ENCODE measurements at regions not wholly inside any gene's neighbourhood (a gene's known extent, or its start where the extent isn't known, plus 50 kb on each side); places are given as distances from the start of the nearest gene placed in this dataset.

DNA sequence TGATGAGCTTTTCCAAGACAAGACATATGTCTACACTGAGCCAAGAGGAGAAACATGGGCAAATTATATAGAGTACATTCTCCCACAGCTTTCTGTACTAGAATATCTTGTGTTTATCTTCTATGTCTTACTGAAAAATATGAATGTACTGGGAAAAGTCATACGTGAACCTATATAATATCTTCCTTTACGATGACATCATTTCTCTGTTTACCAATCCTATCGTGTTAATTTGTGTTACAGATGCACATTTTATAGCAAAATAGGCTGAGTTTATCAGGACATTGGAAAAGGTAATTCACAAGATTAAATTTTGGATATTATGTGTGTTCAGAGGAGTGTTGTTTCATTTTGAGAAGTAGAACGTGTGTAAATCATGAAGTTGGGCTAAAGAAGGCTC lies 452.5 kb upstream of the THRB start:
- no peaks in the 10 kb centered on the region for H3K4me1 ChIP-seq
- no peak for DNase-seq (ENCODE audit: extremely low spot score in 2 of 2)
- TF ChIP-seq POLR2A (IDR thresholded peaks at IDR 0.05) (no peak), POLR2AphosphoS5 (IDR thresholded peaks at IDR 0.05; ENCODE audit: insufficient read depth in 1 of 2, low read depth in 1 of 2) (no peak), CTCF (IDR thresholded peaks at IDR 0.05) (no peak)
- no peak overlapping the region for H3K27ac ChIP-seq
- H3K4me3 ChIP-seq, result no peak overlapping the region
- H3K9me3 ChIP-seq, result no peaks in the 10 kb centered on the region
- intact Hi-C loops (cut with DNase I), result no loop called here
- H3K36me3 ChIP-seq, result no peaks in the 10 kb centered on the region
- H3K27me3 ChIP-seq, result no peaks in the 10 kb centered on the region

DNA sequence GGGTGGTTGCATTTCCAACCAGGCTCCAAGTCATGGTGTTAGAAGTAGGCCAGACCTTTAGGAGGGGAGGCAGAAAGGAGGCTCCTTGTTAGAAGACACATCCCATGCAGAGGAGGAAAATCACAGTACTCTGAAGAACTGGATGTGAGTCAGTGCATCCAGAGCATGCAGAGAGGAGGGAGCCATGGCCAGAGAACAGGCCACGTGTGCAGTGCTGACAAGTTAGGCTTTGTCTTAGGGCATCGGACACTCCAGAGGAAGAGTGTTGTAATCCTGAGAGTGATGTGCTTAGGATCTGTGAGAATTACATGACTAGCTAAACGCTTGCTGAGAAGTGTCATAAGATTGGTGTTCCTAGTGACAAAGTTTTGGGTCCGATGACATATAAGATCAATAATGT lies 456.5 kb upstream of the THRB start:
- DNase-seq (ENCODE audit: extremely low spot score in 2 of 2), result no peak
- no peaks in the 10 kb centered on the region for H3K27me3 ChIP-seq
- intact Hi-C loops (cut with DNase I), result no loop called here
- no peaks in the 10 kb centered on the region for H3K36me3 ChIP-seq
- H3K4me1 ChIP-seq, result no peaks in the 10 kb centered on the region
- TF ChIP-seq POLR2A (IDR thresholded peaks at IDR 0.05) (no peak), CTCF (IDR thresholded peaks at IDR 0.05) (no peak), POLR2AphosphoS5 (IDR thresholded peaks at IDR 0.05; ENCODE audit: insufficient read depth in 1 of 2, low read depth in 1 of 2) (no peak)
- H3K9me3 ChIP-seq, result no peaks in the 10 kb centered on the region
- no peak overlapping the region for H3K4me3 ChIP-seq
- no peak overlapping the region for H3K27ac ChIP-seq

- intact Hi-C loops (cut with DNase I), result no loop called here
- no peak overlapping the region for H3K27ac ChIP-seq
- no peak for DNase-seq (ENCODE audit: extremely low spot score in 2 of 2)
- TF ChIP-seq POLR2AphosphoS5 (IDR thresholded peaks at IDR 0.05; ENCODE audit: insufficient read depth in 1 of 2, low read depth in 1 of 2) (no peak), POLR2A (IDR thresholded peaks at IDR 0.05) (no peak), CTCF (IDR thresholded peaks at IDR 0.05) (no peak)
- no peaks in the 10 kb centered on the region for H3K9me3 ChIP-seq
- H3K4me3 ChIP-seq, result no peak overlapping the region
- no peaks in the 10 kb centered on the region for H3K27me3 ChIP-seq
- H3K4me1 ChIP-seq, result no peaks in the 10 kb centered on the region
- H3K36me3 ChIP-seq, result no peaks in the 10 kb centered on the region
These were observed 457.7 kb upstream of the THRB start for GRCh38 chr3:24952388-24952787.

DNA sequence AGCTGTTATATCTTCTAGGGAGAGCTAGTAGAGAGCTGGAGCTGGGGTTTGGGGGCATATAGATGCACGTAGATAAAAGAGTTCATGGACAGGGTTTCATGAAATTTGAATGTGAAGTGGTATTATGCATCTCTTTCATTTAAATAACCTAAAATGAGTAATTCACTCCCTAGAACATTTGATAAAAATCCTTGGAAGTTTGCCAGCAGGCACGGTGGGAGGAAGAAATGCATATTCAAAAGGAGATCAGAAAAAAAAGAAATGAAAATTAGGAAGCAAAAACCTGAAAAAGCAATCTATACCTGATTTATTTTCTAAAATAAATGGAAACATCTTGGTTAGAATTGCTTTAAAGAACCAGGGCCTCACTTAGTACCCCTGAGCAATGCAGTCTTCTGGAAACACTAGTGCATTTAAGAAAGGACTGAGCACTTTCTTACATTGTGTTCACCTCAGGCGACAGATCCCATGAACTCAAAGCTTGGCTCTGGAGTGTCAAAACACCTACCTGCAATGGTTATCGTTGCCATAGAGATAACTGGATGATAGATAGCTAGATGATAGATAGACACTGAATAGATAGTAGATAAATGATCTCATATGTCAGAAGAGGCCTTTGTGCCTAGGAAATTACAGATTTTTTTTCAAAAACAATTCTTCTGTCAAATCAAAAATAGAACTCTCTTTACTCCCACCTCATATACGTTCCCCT lies 458.6 kb upstream of the THRB start:
- Histone ChIP-seq H3K27ac (no peak overlapping the region), H3K9me3 (no peaks in the 10 kb centered on the region), H3K27me3 (no peaks in the 10 kb centered on the region), H3K36me3 (no peaks in the 10 kb centered on the region), H3K4me1 (no peaks in the 10 kb centered on the region), H3K4me3 (no peak overlapping the region)
- intact Hi-C loops (cut with DNase I), result no loop called here
- DNase-seq (ENCODE audit: extremely low spot score in 2 of 2), result no peak
- TF ChIP-seq CTCF (IDR thresholded peaks at IDR 0.05), result no peak
- TF ChIP-seq POLR2A (IDR thresholded peaks at IDR 0.05), result no peak
- no peak for TF ChIP-seq POLR2AphosphoS5 (IDR thresholded peaks at IDR 0.05; ENCODE audit: insufficient read depth in 1 of 2, low read depth in 1 of 2)

GRCh38 chr3:24956613-24957012 lies 462.0 kb upstream of the THRB start:
- H3K36me3 ChIP-seq, result no peaks in the 10 kb centered on the region
- H3K9me3 ChIP-seq, result no peaks in the 10 kb centered on the region
- DNase-seq (ENCODE audit: extremely low spot score in 2 of 2), result no peak
- H3K4me3 ChIP-seq, result no peak overlapping the region
- intact Hi-C loops (cut with DNase I), result no loop called here
- no peaks in the 10 kb centered on the region for H3K27me3 ChIP-seq
- no peak for TF ChIP-seq CTCF (IDR thresholded peaks at IDR 0.05)
- TF ChIP-seq POLR2AphosphoS5 (IDR thresholded peaks at IDR 0.05; ENCODE audit: insufficient read depth in 1 of 2, low read depth in 1 of 2), result no peak
- TF ChIP-seq POLR2A (IDR thresholded peaks at IDR 0.05), result no peak
- no peaks in the 10 kb centered on the region for H3K4me1 ChIP-seq
- H3K27ac ChIP-seq, result no peak overlapping the region
